GM12872 (cell line): ENCODE measurements at regions not wholly inside any gene's neighbourhood (a gene's known extent, or its start where the extent isn't known, plus 50 kb on each side); places are given as distances from the start of the nearest gene placed in this dataset.

Experiments used
- CTCF ChIP-seq: IDR thresholded peaks from 3 replicates; pipeline ENCODE4 v1.5.1; 2011; ENCODE audit warnings: low read depth, mild to moderate bottlenecking, low read length, moderate library complexity; ENCODE audit not compliant: insufficient read depth

- no peak for TF ChIP-seq CTCF
Measured at GRCh38 chr14:100381395-100382105, 58.4 kb downstream of the SLC25A47 start.

- TF ChIP-seq CTCF: no peak
Measured at GRCh38 chr14:100382106-100382455, 58.9 kb downstream of the SLC25A47 start.

GRCh38 chr14:100383727-100384158 lies 60.6 kb downstream of the SLC25A47 start:
- TF ChIP-seq CTCF: peak; percentile 94

- no peak for TF ChIP-seq CTCF
Measured at GRCh38 chr14:100384277-100384676, 61.1 kb downstream of the SLC25A47 start.

GRCh38 chr14:100384819-100385813 lies 62.0 kb downstream of the SLC25A47 start:
- TF ChIP-seq CTCF: peak; percentile 21; the same call in 1 of the 3 replicates

- no peak for TF ChIP-seq CTCF
Measured at GRCh38 chr14:100386121-100386520, 63.0 kb downstream of the SLC25A47 start.

GRCh38 chr14:100386846-100387245 lies 63.7 kb downstream of the SLC25A47 start:
- no peak for TF ChIP-seq CTCF
